Fibroblast of skin of back (primary cell): ENCODE measurements at regions not wholly inside any gene's neighbourhood (a gene's known extent, or its start where the extent isn't known, plus 50 kb on each side); places are given as distances from the start of the nearest gene placed in this dataset.
A peak's percentile ranks its signal among the peaks of the same experiment; 100 is the strongest.

Experiments
- DNase-seq: peaks from one replicate; pipeline ENCODE4 v3.0.0-alpha.2; 2013

- no peak for DNase-seq
Measured at GRCh38 chr11:104404231-104405175, 240.6 kb upstream of the PDGFD start.

- no peak for DNase-seq
Measured at GRCh38 chr11:104402812-104403521, 239.0 kb upstream of the PDGFD start.

GRCh38 chr11:104394508-104394907, 230.6 kb upstream of the PDGFD start:
- no peak for DNase-seq

- peak; percentile 40 for DNase-seq
Measured at GRCh38 chr11:104390651-104391050, 226.7 kb upstream of the PDGFD start.

GRCh38 chr11:104385884-104386283, 221.9 kb upstream of the PDGFD start:
- no peak for DNase-seq

GRCh38 chr11:104380358-104380757, 216.4 kb upstream of the PDGFD start:
- DNase-seq, result peak; percentile 52

GRCh38 chr11:104372111-104372510, 208.2 kb upstream of the PDGFD start:
- DNase-seq, result no peak

GRCh38 chr11:104370478-104370877, 206.5 kb upstream of the PDGFD start:
- DNase-seq, result no peak

GRCh38 chr11:104369761-104370160, 205.8 kb upstream of the PDGFD start:
- DNase-seq, result no peak

GRCh38 chr11:104366321-104366734, 202.4 kb upstream of the PDGFD start:
- DNase-seq, result no peak

GRCh38 chr11:104365676-104366075, 201.7 kb upstream of the PDGFD start:
- no peak for DNase-seq

- DNase-seq, result no peak
Measured at GRCh38 chr11:104361975-104362374, 198.0 kb upstream of the PDGFD start.

GRCh38 chr11:104352036-104352435, 188.1 kb upstream of the PDGFD start:
- DNase-seq, result no peak

GRCh38 chr11:104343578-104343977, 179.6 kb upstream of the PDGFD start:
- DNase-seq, result no peak

GRCh38 chr11:104340590-104340989, 176.6 kb upstream of the PDGFD start:
- DNase-seq, result no peak

GRCh38 chr11:104339380-104339831, 175.5 kb upstream of the PDGFD start:
- no peak for DNase-seq

GRCh38 chr11:104338186-104338585, 174.2 kb upstream of the PDGFD start:
- DNase-seq, result peak; percentile 2

- peak; percentile 16 for DNase-seq
Measured at GRCh38 chr11:104337273-104337672, 173.3 kb upstream of the PDGFD start.

GRCh38 chr11:104333977-104334376, 170.0 kb upstream of the PDGFD start:
- peak; percentile 13 for DNase-seq

- DNase-seq, result no peak
Measured at GRCh38 chr11:104332110-104332509, 168.2 kb upstream of the PDGFD start.

GRCh38 chr11:104329078-104329665, 165.2 kb upstream of the PDGFD start:
- DNase-seq, result no peak

GRCh38 chr11:104328512-104328907, 164.6 kb upstream of the PDGFD start:
- DNase-seq, result no peak

- no peak for DNase-seq
Measured at GRCh38 chr11:104327861-104328511, 164.0 kb upstream of the PDGFD start.
